Mesenchymal stem cell (in vitro differentiated cells and primary cell): ENCODE measurements at regions not wholly inside any gene's neighbourhood (a gene's known extent, or its start where the extent isn't known, plus 50 kb on each side); places are given as distances from the start of the nearest gene placed in this dataset.

ENCODE experiments used
- DNase-seq: peaks from one replicate; pipeline ENCODE4 v3.0.0-alpha.2; 2013
- H2AFZ ChIP-seq: one replicate; pipeline ENCODE4 v1.6.1; 2013; ENCODE audit warnings: low read depth, mild to moderate bottlenecking, control low read depth, inconsistent platforms, low read length, moderate library complexity
- H2AK5ac ChIP-seq: 2 replicates; pipeline ENCODE4 v1.6.1; 2013; ENCODE audit warnings: low read length, moderate library complexity, mild to moderate bottlenecking, inconsistent platforms; ENCODE audit not compliant: severe bottlenecking
- H2BK120ac ChIP-seq: one replicate; pipeline ENCODE4 v1.6.1; 2013; ENCODE audit warnings: low read depth, mild to moderate bottlenecking, inconsistent platforms, low read length, moderate library complexity
- H2BK12ac ChIP-seq, 2 experiments: one replicate each; pipeline ENCODE4 v1.6.1; 2013; ENCODE audit warnings: inconsistent platforms in 2 of 2, low read length in 2 of 2, mild to moderate bottlenecking in 2 of 2, moderate library complexity in 2 of 2, control low read depth in 1 of 2
- H2BK15ac ChIP-seq: one replicate; pipeline ENCODE4 v1.6.1; 2013; ENCODE audit warnings: mild to moderate bottlenecking, low read depth, inconsistent platforms; ENCODE audit not compliant: poor library complexity, severe bottlenecking
- H2BK5ac ChIP-seq: 2 replicates; pipeline ENCODE4 v1.6.1; 2013; ENCODE audit warnings: low read depth, mild to moderate bottlenecking, low read length, control low read depth, inconsistent platforms; ENCODE audit not compliant: poor library complexity, severe bottlenecking
- H3K14ac ChIP-seq, 2 experiments: one replicate each; pipeline ENCODE4 v1.6.1; 2013; ENCODE audit warnings: inconsistent platforms in 2 of 2, low read length in 2 of 2, control low read depth in 1 of 2, mild to moderate bottlenecking in 1 of 2, moderate library complexity in 1 of 2
- H3K18ac ChIP-seq, 2 experiments: one replicate each; pipeline ENCODE4 v1.6.1; 2013; ENCODE audit warnings: inconsistent platforms in 2 of 2, low read length in 2 of 2, control low read depth in 1 of 2, low read depth in 1 of 2, mild to moderate bottlenecking in 1 of 2
- H3K23ac ChIP-seq, 2 experiments: one replicate each; pipeline ENCODE4 v1.6.1; 2013; ENCODE audit warnings: inconsistent platforms in 2 of 2, low read length in 2 of 2, mild to moderate bottlenecking in 2 of 2, moderate library complexity in 2 of 2, control low read depth in 1 of 2
- H3K27ac ChIP-seq: 2 replicates; pipeline ENCODE4 v1.5.1; 2013; ENCODE audit warnings: mild to moderate bottlenecking, moderate library complexity, low read length, control low read depth, inconsistent platforms; ENCODE audit not compliant: poor library complexity, severe bottlenecking
- H3K27me3 ChIP-seq, 2 experiments: 2 replicates each; pipeline versions ENCODE4 v1.6.1 to v1.7.0; 2013; ENCODE audit warnings: low read length in 2 of 2, mild to moderate bottlenecking in 2 of 2, moderate library complexity in 2 of 2, control low read depth in 1 of 2, inconsistent platforms in 1 of 2; ENCODE audit not compliant: control insufficient read depth in 1 of 2, insufficient read depth in 1 of 2
- H3K36me3 ChIP-seq, 2 experiments: 2 replicates each; pipeline versions ENCODE4 v1.6.1 to v1.7.0; 2013; ENCODE audit warnings: low read length in 2 of 2, control low read depth in 1 of 2, inconsistent platforms in 1 of 2, low read depth in 1 of 2, mild to moderate bottlenecking in 1 of 2; ENCODE audit not compliant: insufficient read depth in 2 of 2, control insufficient read depth in 1 of 2
- H3K4ac ChIP-seq, 2 experiments: one replicate each; pipeline ENCODE4 v1.6.1; 2013; ENCODE audit warnings: inconsistent platforms in 2 of 2, low read length in 2 of 2, mild to moderate bottlenecking in 2 of 2, moderate library complexity in 2 of 2, control low read depth in 1 of 2, low read depth in 1 of 2
- H3K4me1 ChIP-seq: 2 replicates; pipeline ENCODE4 v1.6.1; 2013; ENCODE audit warnings: low read depth, low read length, control low read depth; ENCODE audit not compliant: control insufficient read depth, insufficient read depth
- H3K4me2 ChIP-seq: 2 replicates; pipeline ENCODE4 v1.6.1; 2013; ENCODE audit warnings: low read length, mild to moderate bottlenecking, inconsistent platforms; ENCODE audit not compliant: poor library complexity, severe bottlenecking
- H3K4me3 ChIP-seq, 2 experiments: 2 replicates each; pipeline versions ENCODE4 v1.5.1 to v1.7.0; 2013; ENCODE audit warnings: low read length in 2 of 2, mild to moderate bottlenecking in 2 of 2, control low read depth in 1 of 2, low read depth in 1 of 2; ENCODE audit not compliant: insufficient read depth in 1 of 2
- H3K79me1 ChIP-seq: replicated peaks from 2 replicates; pipeline ENCODE4 v1.6.1; 2013; ENCODE audit warnings: mild to moderate bottlenecking, control low read depth, low read length, inconsistent platforms; ENCODE audit not compliant: poor library complexity, severe bottlenecking
- H3K9ac ChIP-seq: 2 replicates; pipeline ENCODE4 v1.7.0; 2013; ENCODE audit warnings: mild to moderate bottlenecking, low read length, moderate library complexity
- H3K9me3 ChIP-seq: 2 replicates; pipeline ENCODE4 v1.7.0; 2013; ENCODE audit warnings: mild to moderate bottlenecking, low read length; ENCODE audit not compliant: control insufficient read depth
- H4K8ac ChIP-seq: one replicate; pipeline ENCODE4 v1.6.1; 2013; ENCODE audit warnings: inconsistent platforms, mild to moderate bottlenecking, low read length, moderate library complexity
- H4K91ac ChIP-seq: one replicate; pipeline ENCODE4 v1.6.1; 2013; ENCODE audit warnings: mild to moderate bottlenecking, low read length, inconsistent platforms
- WGBS: methylation state at CpG from one replicate; pipeline ENCODE4 v1.1.7; 2013; ENCODE audit warnings: mixed read lengths; 5-methylcytosine and 5-hydroxymethylcytosine counted together

GRCh38 chr4:127400276-127400675 lies 232.5 kb upstream of the INTU start:
- WGBS: 98% methylated on average over 2 of the region's 5 CpGs
- Histone ChIP-seq H2AK5ac (no peak overlapping the region), H3K36me3 (no peaks in the 10 kb centered on the region), H2AFZ (no peak overlapping the region), H3K23ac (no peak overlapping the region), H2BK120ac (no peak overlapping the region), H3K27me3 (no peaks in the 10 kb centered on the region), H3K9ac (peak overlapping the region; percentile 46), H3K27ac (no peak overlapping the region), H3K9me3 (no peaks in the 10 kb centered on the region), H3K4me1 (peaks cover 4% of the 10 kb centered on the region), H3K79me1 (no peaks in the 10 kb centered on the region), H3K4me3 (no peak overlapping the region), H3K4ac (no peak overlapping the region), H2BK15ac (no peak overlapping the region), H4K8ac (no peak overlapping the region), H4K91ac (no peak overlapping the region), H3K4me2 (no peak overlapping the region), H3K14ac (no peak overlapping the region), H2BK5ac (no peak overlapping the region), H2BK12ac (no peak overlapping the region), H3K18ac (no peak overlapping the region)
- DNase-seq: no peak

GRCh38 chr4:127400731-127401346 lies 231.9 kb upstream of the INTU start:
- H2BK120ac ChIP-seq: no peak overlapping the region
- no peak overlapping the region for H3K23ac ChIP-seq
- H2AFZ ChIP-seq: no peak overlapping the region
- no peaks in the 10 kb centered on the region for H3K36me3 ChIP-seq
- H3K27ac ChIP-seq: no peak overlapping the region
- H3K4ac ChIP-seq: no peak overlapping the region
- H2BK15ac ChIP-seq: no peak overlapping the region
- H3K18ac ChIP-seq: no peak overlapping the region
- no peak overlapping the region for H3K4me3 ChIP-seq
- H2AK5ac ChIP-seq: no peak overlapping the region
- H2BK12ac ChIP-seq: no peak overlapping the region
- peaks cover 4% of the 10 kb centered on the region for H3K4me1 ChIP-seq
- H3K14ac ChIP-seq: no peak overlapping the region
- H2BK5ac ChIP-seq: no peak overlapping the region
- H3K79me1 ChIP-seq: no peaks in the 10 kb centered on the region
- WGBS: 6% methylated on average over 1 of the region's 1 CpG
- no peak overlapping the region for H4K8ac ChIP-seq
- DNase-seq: peak; percentile 85
- H3K27me3 ChIP-seq: no peaks in the 10 kb centered on the region
- no peak overlapping the region for H3K4me2 ChIP-seq
- no peak overlapping the region for H3K9ac ChIP-seq
- no peaks in the 10 kb centered on the region for H3K9me3 ChIP-seq
- H4K91ac ChIP-seq: no peak overlapping the region

DNA sequence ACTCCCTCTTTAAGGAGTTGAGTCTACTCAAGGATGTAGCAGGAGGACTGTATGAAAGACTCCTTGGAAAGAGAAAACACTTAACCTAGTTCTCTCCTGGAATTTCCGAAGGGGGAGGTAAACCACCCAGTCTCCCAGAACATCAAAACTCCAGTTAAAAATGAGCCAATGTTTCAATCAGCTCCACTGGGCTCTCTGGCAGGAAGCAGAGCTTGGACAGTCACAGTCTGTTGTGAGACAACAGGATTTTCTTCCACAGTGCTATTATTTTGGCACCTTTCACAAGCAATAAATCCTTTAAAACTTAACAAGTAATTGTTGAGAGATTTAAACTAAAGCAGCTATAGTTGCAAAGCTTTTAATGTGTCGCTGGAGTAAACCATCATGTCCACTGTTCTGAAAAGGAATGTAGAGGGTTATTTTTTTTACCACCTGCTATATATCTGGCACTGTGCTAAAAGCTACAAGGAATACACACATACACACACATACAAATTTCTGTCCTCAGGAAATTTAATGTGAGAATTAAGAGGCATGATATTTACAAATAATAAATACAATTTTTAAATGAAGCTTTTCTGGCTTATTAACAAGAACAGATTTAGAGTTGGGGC lies 229.2 kb upstream of the INTU start:
- H3K4me1 ChIP-seq: peaks cover 4% of the 10 kb centered on the region
- H3K4me3 ChIP-seq: no peak overlapping the region
- H2AFZ ChIP-seq: no peak overlapping the region
- WGBS: 29% methylated on average over 1 of the region's 2 CpGs
- H3K23ac ChIP-seq: no peak overlapping the region
- no peaks in the 10 kb centered on the region for H3K36me3 ChIP-seq
- no peak overlapping the region for H3K4me2 ChIP-seq
- H3K27ac ChIP-seq: peak overlapping the region; percentile 49
- no peak overlapping the region for H2BK120ac ChIP-seq
- H3K4ac ChIP-seq: no peak overlapping the region
- H3K9me3 ChIP-seq: no peaks in the 10 kb centered on the region
- no peaks in the 10 kb centered on the region for H3K79me1 ChIP-seq
- no peak overlapping the region for H2BK12ac ChIP-seq
- H2BK5ac ChIP-seq: no peak overlapping the region
- H2BK15ac ChIP-seq: no peak overlapping the region
- H4K91ac ChIP-seq: no peak overlapping the region
- peak; percentile 42 for DNase-seq
- no peak overlapping the region for H2AK5ac ChIP-seq
- H4K8ac ChIP-seq: no peak overlapping the region
- H3K14ac ChIP-seq: no peak overlapping the region
- no peak overlapping the region for H3K18ac ChIP-seq
- H3K9ac ChIP-seq: no peak overlapping the region
- no peaks in the 10 kb centered on the region for H3K27me3 ChIP-seq

DNA sequence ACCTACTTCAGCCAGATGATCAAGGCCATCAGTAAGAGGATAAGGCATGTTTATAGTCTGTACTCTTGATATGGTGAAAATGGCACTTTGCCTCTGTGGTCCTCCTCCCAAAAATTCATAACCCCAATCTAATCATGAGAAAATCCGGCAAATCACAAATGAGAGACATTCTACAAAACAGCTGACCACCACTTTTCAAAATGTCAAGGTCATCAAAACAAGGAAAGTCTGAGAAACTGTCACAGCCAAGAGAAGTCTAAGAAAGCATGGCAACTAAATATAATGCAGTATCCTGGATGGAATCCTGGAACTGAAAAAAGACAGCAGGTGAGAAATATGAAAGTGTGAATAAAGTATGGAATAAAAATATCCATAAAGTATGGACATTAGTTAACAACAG lies 226.6 kb upstream of the INTU start:
- 86% methylated on average over 1 of the region's 1 CpG for WGBS

More for the DNA sequence above, 226.6 kb upstream of the INTU start:
- no peak overlapping the region for H4K91ac ChIP-seq
- no peak overlapping the region for H2AK5ac ChIP-seq
- H2BK12ac ChIP-seq: no peak overlapping the region
- H3K14ac ChIP-seq: no peak overlapping the region
- H2BK5ac ChIP-seq: no peak overlapping the region
- H3K27ac ChIP-seq: no peak overlapping the region
- H3K9me3 ChIP-seq: no peaks in the 10 kb centered on the region
- H3K79me1 ChIP-seq: no peaks in the 10 kb centered on the region
- H3K23ac ChIP-seq: no peak overlapping the region
- DNase-seq: no peak
- no peak overlapping the region for H2BK15ac ChIP-seq
- H3K4me1 ChIP-seq: peaks cover 4% of the 10 kb centered on the region
- H3K4me3 ChIP-seq: no peak overlapping the region
- H3K4ac ChIP-seq: no peak overlapping the region
- H3K36me3 ChIP-seq: no peaks in the 10 kb centered on the region
- no peak overlapping the region for H3K4me2 ChIP-seq
- H4K8ac ChIP-seq: no peak overlapping the region
- H3K9ac ChIP-seq: no peak overlapping the region
- H2BK120ac ChIP-seq: no peak overlapping the region
- no peaks in the 10 kb centered on the region for H3K27me3 ChIP-seq
- no peak overlapping the region for H2AFZ ChIP-seq
- no peak overlapping the region for H3K18ac ChIP-seq
